A673 (cell line): ENCODE measurements at regions not wholly inside any gene's neighbourhood (a gene's known extent, or its start where the extent isn't known, plus 50 kb on each side); places are given as distances from the start of the nearest gene placed in this dataset.

Experiments
- BruUV-seq: library from RNA; stranded (reverse); fragments of 400-500 nt; replicated peaks from 2 replicates; lab custom pipeline; 2021; lab: Mats Ljungman, UMichigan
- CTCF ChIA-PET: fragments of 300-600 bp; sonication (Branson Sonifier 250); formaldehyde crosslinking; loops from one replicate; lab custom pipeline; 2022; ENCODE audit warnings: antibody characterized with exemption; lab: Charles Lee
- POLR2A ChIA-PET: fragments of 300-600 bp; sonication (Branson Sonifier 250); formaldehyde crosslinking; loops from one replicate; lab custom pipeline; 2022; ENCODE audit warnings: antibody characterized with exemption; ENCODE audit not compliant: low non-redundant PET; lab: Charles Lee
- DNase-seq: peaks from one replicate; pipeline ENCODE4 v3.0.0-alpha.2; 2015; ENCODE audit warnings: low spot score
- H3K27ac ChIP-seq: fragments of 200-600 bp; sonication (generic); 2 replicates; pipeline ENCODE4 v1.5.1; 2016; ENCODE audit warnings: mixed run types, low read depth, mild to moderate bottlenecking, mixed read lengths, antibody characterized with exemption, low read length; ENCODE audit not compliant: poor library complexity, severe bottlenecking
- H3K27me3 ChIP-seq: fragments of 200-600 bp; sonication (generic); replicated peaks from 2 replicates; pipeline ENCODE4 v1.6.1; 2017; ENCODE audit warnings: mixed run types, low read depth, mild to moderate bottlenecking, mixed read lengths, antibody characterized with exemption, low read length; ENCODE audit not compliant: insufficient read depth, poor library complexity
- H3K36me3 ChIP-seq: fragments of 200-600 bp; sonication (generic); 2 replicates; pipeline ENCODE4 v1.6.1; 2016; ENCODE audit warnings: mixed run types, mild to moderate bottlenecking, mixed read lengths, antibody characterized with exemption, low read length; ENCODE audit not compliant: insufficient read depth, poor library complexity, severe bottlenecking
- H3K4me1 ChIP-seq: fragments of 200-600 bp; sonication (generic); 2 replicates; pipeline ENCODE4 v1.6.1; 2017; ENCODE audit warnings: mixed run types, mild to moderate bottlenecking, mixed read lengths, antibody characterized with exemption, low read length; ENCODE audit not compliant: insufficient read depth, poor library complexity, severe bottlenecking
- H3K4me3 ChIP-seq: fragments of 200-600 bp; sonication (generic); 2 replicates; pipeline ENCODE4 v1.5.1; 2016; ENCODE audit warnings: low read depth, mixed run types, mild to moderate bottlenecking, mixed read lengths, low read length; ENCODE audit not compliant: poor library complexity, severe bottlenecking
- H3K9me3 ChIP-seq: fragments of 200-600 bp; sonication (generic); 2 replicates; pipeline ENCODE4 v1.6.1; 2016; ENCODE audit warnings: mixed run types, low read depth, mild to moderate bottlenecking, mixed read lengths, antibody characterized with exemption, low read length; ENCODE audit not compliant: poor library complexity, severe bottlenecking
- CTCF ChIP-seq: fragments of 300-800, 200-600 bp; sonication (generic); conservative IDR thresholded peaks from 2 replicates; pipeline ENCODE4 v1.5.1; 2017; ENCODE audit warnings: low read depth, mild to moderate bottlenecking, antibody characterized with exemption, low read length, moderate library complexity, mixed read lengths
- EZH2 ChIP-seq: fragments of 200-600 bp; sonication (generic); IDR thresholded peaks from 2 replicates; pipeline ENCODE4 v1.6.1; 2017; ENCODE audit warnings: borderline replicate concordance, low read depth, mild to moderate bottlenecking, mixed read lengths, antibody characterized with exemption, low read length; ENCODE audit not compliant: poor library complexity, severe bottlenecking
- intact Hi-C: fragments of 100-400 bp; cut with micrococcal nuclease; formaldehyde crosslinking; loops from one replicate; pipeline ENCODE4 v1.10.0; 2022; ENCODE audit not compliant: unreplicated experiment

- peaks cover 9% of the 10 kb centered on the region for H3K27me3 ChIP-seq
- BruUV-seq: no TSS peak
- POLR2A ChIA-PET: no interaction called here
- H3K4me3 ChIP-seq: no peak overlapping the region
- intact Hi-C loops: no loop called here
- no peaks in the 10 kb centered on the region for H3K4me1 ChIP-seq
- CTCF ChIA-PET: no interaction called here
- no peak for TF ChIP-seq CTCF
- TF ChIP-seq EZH2: no peak
- no peak for DNase-seq
- no peak overlapping the region for H3K27ac ChIP-seq
- H3K36me3 ChIP-seq: no peaks in the 10 kb centered on the region
- H3K9me3 ChIP-seq: no peaks in the 10 kb centered on the region
Measured at GRCh38 chr3:157805538-157805937, 300.7 kb downstream of the SHOX2 start.

GRCh38 chr3:157794771-157795170 lies 291.6 kb upstream of the VEPH1 start:
- no peak for DNase-seq
- no peak for TF ChIP-seq EZH2
- no peak for TF ChIP-seq CTCF
- H3K4me1 ChIP-seq: no peaks in the 10 kb centered on the region
- CTCF ChIA-PET: no interaction called here
- no peaks in the 10 kb centered on the region for H3K36me3 ChIP-seq
- no peak overlapping the region for H3K4me3 ChIP-seq
- BruUV-seq: no TSS peak
- H3K9me3 ChIP-seq: no peaks in the 10 kb centered on the region
- intact Hi-C loops: no loop called here
- POLR2A ChIA-PET: no interaction called here
- H3K27ac ChIP-seq: no peak overlapping the region
- no peaks in the 10 kb centered on the region for H3K27me3 ChIP-seq

- CTCF ChIA-PET: no interaction called here
- POLR2A ChIA-PET: no interaction called here
- no peak for TF ChIP-seq CTCF
- no peak for TF ChIP-seq EZH2
- intact Hi-C loops: no loop called here
- Histone ChIP-seq H3K4me1 (no peaks in the 10 kb centered on the region), H3K27ac (no peak overlapping the region), H3K27me3 (no peaks in the 10 kb centered on the region), H3K36me3 (no peaks in the 10 kb centered on the region), H3K9me3 (no peaks in the 10 kb centered on the region), H3K4me3 (no peak overlapping the region)
- no peak for DNase-seq
- BruUV-seq: no TSS peak
Measured at GRCh38 chr3:157793745-157794144, 290.5 kb upstream of the VEPH1 start.
